Chondrocyte (in vitro differentiated cells): ENCODE measurements at regions not wholly inside any gene's neighbourhood (a gene's known extent, or its start where the extent isn't known, plus 50 kb on each side); places are given as distances from the start of the nearest gene placed in this dataset.
"Not testable (repeated sequence)": the region's sequence is repeated elsewhere in the genome, so short reads cannot be mapped to it uniquely, and the experiment has no call there.

ENCODE experiments used
- DNase-seq: peaks from one replicate; pipeline ENCODE4 v3.0.0; 2021; ENCODE audit warnings: mixed read lengths, low spot score
- H3K27ac Mint-ChIP-seq: one replicate; pipeline ENCODE4 v1.8.0; 2021; ENCODE audit warnings: mild to moderate bottlenecking, moderate library complexity, mixed read lengths; ENCODE audit not compliant: unreplicated experiment
- H3K27me3 Mint-ChIP-seq: 2 replicates; pipeline ENCODE4 v1.8.0; 2021; ENCODE audit warnings: low read depth, mixed read lengths
- H3K36me3 Mint-ChIP-seq: 2 replicates; pipeline ENCODE4 v1.8.0; 2021; ENCODE audit warnings: low read depth, mixed read lengths
- H3K4me1 Mint-ChIP-seq: 2 replicates; pipeline ENCODE4 v1.8.0; 2021; ENCODE audit warnings: low read depth, mild to moderate bottlenecking, mixed read lengths
- H3K4me3 Mint-ChIP-seq: one replicate; pipeline ENCODE4 v1.8.0; 2021; ENCODE audit warnings: mild to moderate bottlenecking, moderate library complexity, mixed read lengths; ENCODE audit not compliant: unreplicated experiment
- H3K9me3 Mint-ChIP-seq: 2 replicates; pipeline ENCODE4 v1.8.0; 2021; ENCODE audit warnings: low read depth, mixed read lengths
- TF ChIP-seq, protein P1 (sequence below): fragments of 200-600 bp; sonication (generic); IDR thresholded peaks from 2 replicates; pipeline ENCODE4 v1.5.0; 2021; ENCODE audit warnings: antibody characterized with exemption, mild to moderate bottlenecking, moderate library complexity

- no peak overlapping the region for H3K27ac Mint-ChIP-seq
- TF ChIP-seq, protein P1, sequence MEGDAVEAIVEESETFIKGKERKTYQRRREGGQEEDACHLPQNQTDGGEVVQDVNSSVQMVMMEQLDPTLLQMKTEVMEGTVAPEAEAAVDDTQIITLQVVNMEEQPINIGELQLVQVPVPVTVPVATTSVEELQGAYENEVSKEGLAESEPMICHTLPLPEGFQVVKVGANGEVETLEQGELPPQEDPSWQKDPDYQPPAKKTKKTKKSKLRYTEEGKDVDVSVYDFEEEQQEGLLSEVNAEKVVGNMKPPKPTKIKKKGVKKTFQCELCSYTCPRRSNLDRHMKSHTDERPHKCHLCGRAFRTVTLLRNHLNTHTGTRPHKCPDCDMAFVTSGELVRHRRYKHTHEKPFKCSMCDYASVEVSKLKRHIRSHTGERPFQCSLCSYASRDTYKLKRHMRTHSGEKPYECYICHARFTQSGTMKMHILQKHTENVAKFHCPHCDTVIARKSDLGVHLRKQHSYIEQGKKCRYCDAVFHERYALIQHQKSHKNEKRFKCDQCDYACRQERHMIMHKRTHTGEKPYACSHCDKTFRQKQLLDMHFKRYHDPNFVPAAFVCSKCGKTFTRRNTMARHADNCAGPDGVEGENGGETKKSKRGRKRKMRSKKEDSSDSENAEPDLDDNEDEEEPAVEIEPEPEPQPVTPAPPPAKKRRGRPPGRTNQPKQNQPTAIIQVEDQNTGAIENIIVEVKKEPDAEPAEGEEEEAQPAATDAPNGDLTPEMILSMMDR, result peak; percentile 65
- H3K4me3 Mint-ChIP-seq, result no peak overlapping the region
- no peaks in the 10 kb centered on the region for H3K4me1 Mint-ChIP-seq
- no peaks in the 10 kb centered on the region for H3K36me3 Mint-ChIP-seq
- H3K27me3 Mint-ChIP-seq, result no peaks in the 10 kb centered on the region
- H3K9me3 Mint-ChIP-seq, result peaks cover 14% of the 10 kb centered on the region
- no peak for DNase-seq
Measured at GRCh38 chr13:81872581-81872980, 1531.7 kb upstream of the SPRY2 start.

- not testable (repeated sequence) for DNase-seq, H3K4me1 Mint-ChIP-seq, H3K36me3 Mint-ChIP-seq, H3K4me3 Mint-ChIP-seq, H3K27me3 Mint-ChIP-seq, H3K27ac Mint-ChIP-seq
- H3K9me3 Mint-ChIP-seq, result peaks cover 20% of the 10 kb centered on the region
Measured at GRCh38 chr13:81871751-81872325, 1530.9 kb upstream of the SPRY2 start.

GRCh38 chr13:81848291-81848690 is 1507.4 kb upstream of the SPRY2 start:
- no peaks in the 10 kb centered on the region for H3K36me3 Mint-ChIP-seq
- peaks cover 2% of the 10 kb centered on the region for H3K27me3 Mint-ChIP-seq
- no peaks in the 10 kb centered on the region for H3K9me3 Mint-ChIP-seq
- no peak overlapping the region for H3K27ac Mint-ChIP-seq
- TF ChIP-seq, protein P1, result no peak
- no peak for DNase-seq
- no peak overlapping the region for H3K4me3 Mint-ChIP-seq
- H3K4me1 Mint-ChIP-seq, result no peaks in the 10 kb centered on the region

- Mint-ChIP-seq H3K4me1 (no peaks in the 10 kb centered on the region), H3K27ac (no peak overlapping the region), H3K4me3 (no peak overlapping the region), H3K27me3 (no peaks in the 10 kb centered on the region), H3K9me3 (no peaks in the 10 kb centered on the region), H3K36me3 (no peaks in the 10 kb centered on the region)
- TF ChIP-seq, protein P1, result no peak
- DNase-seq, result no peak
Measured at GRCh38 chr13:81846771-81847170, 1505.8 kb upstream of the SPRY2 start.

DNA sequence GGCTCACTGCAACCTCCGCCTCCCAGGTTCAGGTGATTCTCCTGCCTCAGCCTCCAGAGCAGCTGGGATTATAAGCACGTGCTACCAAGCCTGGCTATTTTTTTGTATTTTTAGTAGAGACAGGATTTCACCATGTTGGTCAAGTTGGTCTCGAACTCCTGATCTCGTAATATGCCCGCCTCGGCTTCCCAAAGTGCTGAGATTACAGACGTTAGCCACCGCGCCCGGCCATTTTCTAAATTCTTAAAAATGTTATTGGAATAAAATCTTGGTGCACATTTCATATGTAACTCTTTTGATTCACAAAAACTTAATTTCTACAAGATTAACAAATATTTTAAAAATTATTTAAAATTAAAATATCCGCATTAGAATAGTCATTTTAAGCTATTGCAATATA is 1480.3 kb upstream of the SPRY2 start:
- Mint-ChIP-seq H3K4me1 (no peaks in the 10 kb centered on the region), H3K27me3 (no peaks in the 10 kb centered on the region), H3K36me3 (no peaks in the 10 kb centered on the region), H3K4me3 (no peak overlapping the region), H3K9me3 (peaks cover 11% of the 10 kb centered on the region), H3K27ac (no peak overlapping the region)
- TF ChIP-seq, protein P1, result no peak
- DNase-seq, result no peak

DNA sequence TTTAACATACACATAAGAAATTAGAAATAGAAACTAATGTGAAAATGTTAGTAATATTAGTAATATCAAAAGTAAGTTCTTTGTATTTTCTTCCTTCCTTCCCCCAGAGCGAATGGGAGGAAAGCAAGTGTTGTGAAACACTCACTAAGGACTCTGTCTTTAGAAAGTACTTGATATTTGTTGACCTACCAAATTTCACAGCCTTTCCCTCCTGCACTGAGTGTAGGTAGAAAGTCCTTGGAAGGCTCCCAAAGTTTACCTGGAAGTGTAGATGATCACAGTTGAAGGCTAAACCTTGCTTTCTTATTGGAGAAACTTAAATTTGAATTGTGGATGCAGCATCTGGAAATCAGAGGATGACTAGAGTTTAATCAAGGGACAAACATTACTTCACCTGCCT is 1459.5 kb upstream of the SPRY2 start:
- no peak overlapping the region for H3K27ac Mint-ChIP-seq
- no peak for DNase-seq
- no peak overlapping the region for H3K4me3 Mint-ChIP-seq
- TF ChIP-seq, protein P1, result no peak
- peaks cover 7% of the 10 kb centered on the region for H3K27me3 Mint-ChIP-seq
- H3K36me3 Mint-ChIP-seq, result no peaks in the 10 kb centered on the region
- H3K9me3 Mint-ChIP-seq, result no peaks in the 10 kb centered on the region
- H3K4me1 Mint-ChIP-seq, result no peaks in the 10 kb centered on the region
